Cortex of kidney (tissue), 1 donor: ENCODE measurements at regions not wholly inside any gene's neighbourhood (a gene's known extent, or its start where the extent isn't known, plus 50 kb on each side); places are given as distances from the start of the nearest gene placed in this dataset.
"Not testable (repeated sequence)": the region's sequence is repeated elsewhere in the genome, so short reads cannot be mapped to it uniquely, and the experiment has no call there.

Source experiments
- DNase-seq: peaks from one replicate; lab custom pipeline; 2025; lab: John Stamatoyannopoulos, UW

GRCh38 chr13:86253497-86253896 lies 454.3 kb upstream of the SLITRK6 start:
- not testable (repeated sequence) for DNase-seq

- not testable (repeated sequence) for DNase-seq
These were observed 456.6 kb upstream of the SLITRK6 start for GRCh38 chr13:86255820-86256219.

- no peak for DNase-seq
These were observed 470.3 kb upstream of the SLITRK6 start for GRCh38 chr13:86269511-86269910.

DNA sequence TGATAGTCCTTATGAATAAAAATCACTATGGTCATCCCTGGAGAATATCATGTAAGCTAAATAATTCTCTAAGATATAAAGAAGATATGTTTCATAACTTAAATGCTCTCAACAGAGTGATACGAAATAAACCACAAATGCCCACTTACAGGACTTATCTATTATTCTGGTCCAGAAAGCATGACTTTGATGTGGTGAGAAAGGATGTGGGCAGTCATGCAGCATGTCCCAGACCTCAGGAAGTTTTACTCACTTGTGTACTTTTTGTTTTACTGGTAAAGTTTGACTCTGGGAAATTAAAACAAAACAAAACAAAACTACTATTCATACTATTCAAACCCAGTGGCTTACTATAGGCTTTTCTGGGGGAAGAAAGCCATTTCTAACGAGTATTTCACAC lies 483.2 kb upstream of the SLITRK6 start:
- no peak for DNase-seq

DNA sequence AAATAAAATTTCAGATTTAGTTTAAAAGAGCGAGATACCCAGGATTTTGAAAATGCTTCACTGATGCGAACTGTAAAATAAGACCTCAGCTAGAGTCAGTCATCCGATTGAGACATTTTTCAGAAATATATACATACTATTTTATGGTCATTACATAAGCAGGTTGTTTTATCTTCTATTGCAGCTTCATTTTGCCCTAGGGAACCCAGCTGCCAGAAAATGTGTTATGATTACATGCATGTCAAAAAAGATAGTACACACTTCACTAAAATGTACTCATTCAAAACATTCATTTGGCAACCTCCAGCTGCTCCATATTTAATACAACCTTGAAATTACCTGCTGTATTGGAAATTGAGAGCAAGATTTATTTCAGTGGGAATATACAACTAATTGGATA lies 483.8 kb upstream of the SLITRK6 start:
- no peak for DNase-seq

DNA sequence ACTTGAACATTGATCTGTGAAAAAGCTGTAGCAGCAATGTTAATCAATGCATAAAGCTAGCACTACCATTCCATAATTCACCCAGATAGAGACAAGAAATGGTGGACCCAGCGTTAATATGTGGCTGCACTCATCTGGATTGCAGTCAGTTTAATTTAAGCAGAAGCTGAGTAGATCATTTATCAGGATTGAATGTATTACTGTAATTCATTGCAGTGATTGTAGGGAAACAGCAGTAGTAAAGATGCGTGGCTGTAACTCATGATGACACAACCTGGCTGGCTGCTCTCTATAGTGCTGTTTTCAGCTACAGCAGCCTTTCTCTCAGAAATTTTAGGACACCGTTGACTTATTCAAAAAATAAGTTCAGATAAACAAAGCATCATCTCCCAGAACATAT lies 499.5 kb upstream of the SLITRK6 start:
- DNase-seq, result no peak

GRCh38 chr13:86299128-86299527 lies 499.9 kb upstream of the SLITRK6 start:
- no peak for DNase-seq

DNA sequence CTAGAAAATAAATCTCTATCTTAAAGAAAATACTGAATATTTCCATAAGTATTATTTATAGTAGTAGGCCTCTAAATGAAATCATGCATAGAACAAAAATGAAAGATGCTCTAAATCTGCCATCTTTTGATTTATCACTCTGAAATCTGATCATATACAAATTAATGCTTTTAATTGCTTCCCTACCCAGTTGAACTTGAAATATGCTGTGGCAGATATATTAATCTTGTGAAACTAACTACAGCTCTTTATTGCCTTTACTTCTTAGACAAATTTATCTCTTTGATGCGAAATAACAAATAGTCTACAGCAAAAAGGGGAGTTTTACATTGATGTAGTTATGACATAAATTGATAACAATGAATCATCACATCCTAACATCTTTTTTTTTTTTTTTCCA lies 510.7 kb upstream of the SLITRK6 start:
- no peak for DNase-seq

DNA sequence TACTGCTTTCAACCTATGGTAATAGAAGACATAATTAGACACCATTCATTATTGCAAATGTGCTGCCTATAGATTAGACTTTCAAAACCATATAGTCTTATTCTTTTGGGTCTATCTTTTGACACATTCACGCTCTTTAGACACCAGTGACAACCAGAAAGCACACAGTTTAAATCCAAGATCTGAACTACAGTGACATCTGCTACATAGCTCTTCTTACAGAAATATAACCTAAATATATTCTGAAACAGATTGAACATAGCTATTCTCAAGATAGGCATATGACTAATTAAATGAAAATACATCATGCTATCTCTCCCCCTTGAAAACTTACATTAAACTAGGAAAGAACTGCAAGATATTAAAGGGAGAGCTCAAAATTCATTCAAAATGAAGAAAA lies 514.2 kb upstream of the SLITRK6 start:
- DNase-seq, result no peak

GRCh38 chr13:86318450-86318849 lies 519.2 kb upstream of the SLITRK6 start:
- no peak for DNase-seq

GRCh38 chr13:86324191-86324590 lies 525.0 kb upstream of the SLITRK6 start:
- no peak for DNase-seq

DNA sequence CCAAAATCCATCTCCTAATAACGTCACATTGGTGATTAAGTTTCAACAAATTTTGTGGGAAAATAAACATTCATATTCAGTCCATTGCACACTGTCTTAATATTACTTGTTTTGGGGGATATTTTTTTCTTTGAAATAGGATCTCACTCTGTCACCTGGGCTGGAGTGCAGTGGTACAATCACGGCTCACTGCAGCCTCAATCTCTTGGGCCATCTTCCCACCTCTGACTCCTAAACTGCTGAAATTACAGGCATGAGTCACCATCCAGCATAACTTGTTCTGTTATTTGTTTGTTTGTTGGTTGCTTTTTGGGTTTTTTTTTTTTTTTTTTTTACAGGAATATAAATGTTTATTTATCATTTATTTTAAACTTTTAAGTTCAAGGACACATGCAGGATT lies 556.1 kb upstream of the SLITRK6 start:
- no peak for DNase-seq

- DNase-seq, result no peak
These were observed 557.9 kb upstream of the SLITRK6 start for GRCh38 chr13:86357106-86357505.

DNA sequence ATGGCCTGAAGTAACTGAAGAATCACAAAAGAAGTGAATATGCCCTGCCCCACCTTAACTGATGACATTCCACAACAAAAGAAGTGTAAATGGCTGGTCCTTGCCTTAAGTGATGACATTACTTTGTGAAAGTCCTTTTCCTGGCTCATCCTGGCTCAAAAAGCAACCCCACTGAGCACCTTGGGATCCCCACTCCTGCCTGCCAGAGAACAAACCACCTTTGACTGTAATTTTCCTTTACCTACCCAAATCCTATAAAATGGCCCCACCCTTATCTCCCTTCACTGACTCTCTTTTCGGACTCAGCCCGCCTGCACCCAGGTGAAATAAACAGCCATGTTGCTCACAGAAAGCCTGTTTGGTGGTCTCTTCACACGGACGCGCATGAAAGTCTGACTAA lies 564.5 kb upstream of the SLITRK6 start:
- not testable (repeated sequence) for DNase-seq

DNA sequence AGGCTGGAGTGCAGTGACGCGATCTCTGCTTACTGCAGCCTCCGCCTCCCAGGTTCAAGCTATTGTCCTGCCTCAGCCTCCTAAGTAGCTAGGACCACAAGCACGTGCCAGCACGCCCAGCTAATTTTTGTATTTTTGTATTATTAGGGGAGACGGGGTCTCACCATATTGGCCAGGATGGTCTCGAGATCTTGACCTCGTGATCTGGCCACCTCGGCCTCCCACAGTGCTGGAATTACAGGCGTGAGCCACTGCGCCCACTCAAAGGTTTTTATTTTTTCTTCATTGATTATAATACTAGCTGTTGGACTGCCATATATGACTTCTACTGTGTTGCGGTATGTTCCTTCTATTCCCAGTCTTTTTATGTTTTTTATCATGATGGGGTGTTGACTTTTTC lies 569.7 kb upstream of the SLITRK6 start:
- DNase-seq, result no peak

DNA sequence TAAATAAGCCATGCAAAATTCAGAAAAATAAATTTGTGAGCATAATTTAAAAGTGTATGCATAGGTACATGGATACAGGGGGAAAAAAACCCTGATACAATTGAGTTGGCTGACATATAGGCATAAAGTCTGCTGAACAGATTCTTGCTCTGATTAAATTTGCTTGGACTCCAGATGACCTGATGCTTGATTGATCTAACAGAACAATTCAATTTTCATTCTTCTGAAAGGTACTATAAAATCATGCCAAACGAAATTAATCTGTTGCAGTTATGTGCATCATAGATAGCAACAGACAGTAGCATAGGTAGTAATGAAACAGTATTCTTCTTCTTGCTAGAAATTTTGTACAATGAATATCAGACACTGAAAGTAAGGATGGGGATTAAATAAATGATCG lies 578.2 kb upstream of the SLITRK6 start:
- DNase-seq, result no peak

- DNase-seq, result no peak
These were observed 579.4 kb upstream of the SLITRK6 start for GRCh38 chr13:86378628-86379027.

DNA sequence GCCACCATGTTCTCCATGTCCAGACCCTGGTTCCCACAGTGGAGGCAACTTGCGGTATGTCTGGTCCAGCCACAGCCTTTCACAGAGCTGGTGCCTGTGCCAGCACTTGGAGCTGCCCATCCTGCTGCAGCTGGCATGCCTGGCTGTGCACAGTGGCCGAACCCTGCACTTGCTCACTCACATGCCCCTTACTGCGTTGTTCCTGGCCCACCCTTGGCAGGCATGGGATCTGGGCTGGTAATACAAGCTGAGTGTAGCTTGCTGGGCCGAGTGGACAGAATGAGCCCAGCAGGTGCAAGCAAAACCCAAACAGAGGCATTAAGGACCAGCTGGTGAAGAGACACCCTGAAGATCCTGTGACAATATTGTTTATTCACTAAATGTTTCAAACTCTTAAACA lies 583.9 kb upstream of the SLITRK6 start:
- DNase-seq, result no peak

- DNase-seq, result no peak
These were observed 584.3 kb upstream of the SLITRK6 start for GRCh38 chr13:86383561-86383960.

DNA sequence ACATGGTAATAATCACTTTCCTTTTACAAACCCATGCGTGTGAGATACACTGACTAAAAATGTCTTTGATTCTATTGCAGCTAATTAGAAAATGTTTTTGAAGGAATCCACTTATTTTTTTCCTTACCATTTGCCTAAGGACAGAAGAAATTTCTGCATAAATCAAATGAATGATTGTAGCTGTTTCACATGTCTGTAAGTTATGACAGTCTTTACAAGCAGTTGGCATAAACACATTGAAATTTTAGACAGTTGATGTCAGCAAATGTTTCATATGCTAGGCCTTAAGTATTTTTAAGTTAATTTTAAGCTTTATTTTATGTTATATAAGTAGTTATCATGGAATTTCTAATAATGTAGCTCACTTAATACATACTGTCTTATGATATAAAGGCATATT lies 598.4 kb upstream of the SLITRK6 start:
- no peak for DNase-seq

- no peak for DNase-seq
These were observed 600.4 kb upstream of the SLITRK6 start for GRCh38 chr13:86399572-86399971.

DNA sequence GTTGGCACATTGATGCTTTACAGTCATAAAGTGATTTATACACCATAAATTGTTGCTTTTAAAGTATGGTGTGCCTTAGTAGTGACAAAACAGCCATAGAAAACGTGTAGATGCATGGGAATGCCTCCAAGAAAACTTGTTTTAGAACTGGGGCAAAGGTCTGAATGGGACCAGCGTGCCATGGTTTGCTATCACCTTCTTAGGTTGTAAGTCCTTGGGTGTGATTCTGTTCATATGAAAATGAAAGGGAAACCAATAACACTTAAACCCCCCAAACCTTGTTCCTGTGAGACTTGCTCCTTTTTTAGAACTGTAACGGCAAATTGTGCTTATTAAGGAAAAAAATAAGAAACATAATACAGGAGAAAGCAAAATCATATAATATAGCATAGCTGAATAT lies 603.3 kb upstream of the SLITRK6 start:
- no peak for DNase-seq

DNA sequence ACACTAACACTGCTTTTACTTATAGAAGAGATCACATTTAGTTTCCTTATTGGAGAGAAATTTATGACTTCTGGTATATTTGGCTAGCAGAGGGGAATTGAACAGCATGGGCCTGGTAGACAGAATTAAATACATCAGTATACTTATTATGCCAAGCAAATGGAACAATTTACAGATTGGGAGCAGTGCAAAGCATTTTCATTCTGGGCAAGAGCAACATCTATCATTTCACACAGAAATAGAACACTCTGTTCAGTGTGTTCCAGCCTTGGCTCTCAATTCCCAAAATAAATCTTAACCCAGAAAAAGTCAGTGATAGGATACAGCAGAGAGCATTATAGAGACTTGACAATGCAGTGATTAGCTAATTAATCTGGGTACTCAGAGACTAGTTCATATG lies 604.0 kb upstream of the SLITRK6 start:
- DNase-seq, result no peak

- DNase-seq, result no peak
These were observed 610.4 kb upstream of the SLITRK6 start for GRCh38 chr13:86409466-86410241.
